DOHH2 (cell line): ENCODE measurements at regions not wholly inside any gene's neighbourhood (a gene's known extent, or its start where the extent isn't known, plus 50 kb on each side); places are given as distances from the start of the nearest gene placed in this dataset.

Experiments used
- H3F3A ChIP-seq: fragments of 200-600 bp; sonication (generic), shearing (Covaris generic); 2 replicates; pipeline ENCODE4 v1.6.0; 2016; ENCODE audit warnings: antibody characterized with exemption, mild to moderate bottlenecking; ENCODE audit not compliant: control insufficient read depth, insufficient read depth
- H3K27ac ChIP-seq: fragments of 200-600 bp; sonication (generic); 2 replicates; pipeline ENCODE4 v1.5.1; 2014; ENCODE audit warnings: low read depth, mild to moderate bottlenecking, low read length, moderate library complexity
- H3K27me3 ChIP-seq: fragments of 200-600 bp; sonication (generic); 2 replicates; pipeline ENCODE4 v1.6.1; 2014; ENCODE audit warnings: mild to moderate bottlenecking, low read length, mixed read lengths; ENCODE audit not compliant: control insufficient read depth
- H3K36me3 ChIP-seq: fragments of 200-600 bp; sonication (generic); 2 replicates; pipeline ENCODE4 v1.6.1; 2014; ENCODE audit warnings: mild to moderate bottlenecking, low read length, moderate library complexity, mixed read lengths; ENCODE audit not compliant: control insufficient read depth
- H3K4me1 ChIP-seq: fragments of 200-600 bp; sonication (generic); 2 replicates; pipeline ENCODE4 v1.6.1; 2014; ENCODE audit warnings: mild to moderate bottlenecking, low read length, mixed read lengths; ENCODE audit not compliant: control insufficient read depth
- H3K4me2 ChIP-seq: fragments of 200-600 bp; sonication (generic); 2 replicates; pipeline ENCODE4 v1.6.0; 2014; ENCODE audit warnings: mild to moderate bottlenecking, low read length, moderate library complexity
- H3K4me3 ChIP-seq: fragments of 200-600 bp; sonication (generic); 2 replicates; pipeline ENCODE4 v1.5.1; 2014; ENCODE audit warnings: mild to moderate bottlenecking, low read length, mixed read lengths
- H3K79me2 ChIP-seq: fragments of 200-600 bp; sonication (generic); 2 replicates; pipeline ENCODE4 v1.6.1; 2014; ENCODE audit warnings: mild to moderate bottlenecking, low read length, mixed read lengths; ENCODE audit not compliant: control insufficient read depth
- H3K9me2 ChIP-seq: fragments of 200-600 bp; sonication (generic); replicated peaks from 2 replicates; pipeline ENCODE4 v1.6.1; 2014; ENCODE audit warnings: mild to moderate bottlenecking, low read length, mixed read lengths; ENCODE audit not compliant: control insufficient read depth
- H3K9me3 ChIP-seq: fragments of 200-600 bp; sonication (generic); 2 replicates; pipeline ENCODE4 v1.6.1; 2014; ENCODE audit warnings: antibody characterized with exemption, low read length, mixed read lengths; ENCODE audit not compliant: control insufficient read depth, insufficient read depth
- H4K20me1 ChIP-seq: fragments of 200-600 bp; sonication (generic); 2 replicates; pipeline ENCODE4 v1.6.0; 2014; ENCODE audit warnings: low read depth, mild to moderate bottlenecking, antibody characterized with exemption, low read length, moderate library complexity; ENCODE audit not compliant: control insufficient read depth, insufficient read depth
- EZH2phosphoT487 ChIP-seq: fragments of 200-600 bp; sonication (generic); IDR thresholded peaks from 2 replicates; pipeline ENCODE4 v1.6.1; 2017; ENCODE audit warnings: borderline replicate concordance, mild to moderate bottlenecking, antibody characterized with exemption, low read length, moderate library complexity, mixed read lengths
- TF ChIP-seq, protein P1 (sequence below): fragments of 200-600 bp; sonication (generic); IDR thresholded peaks from one replicate; pipeline ENCODE4 v1.5.1; 2014; ENCODE audit warnings: antibody characterized with exemption, mild to moderate bottlenecking, low read depth, low read length; ENCODE audit not compliant: poor library complexity, severe bottlenecking

DNA sequence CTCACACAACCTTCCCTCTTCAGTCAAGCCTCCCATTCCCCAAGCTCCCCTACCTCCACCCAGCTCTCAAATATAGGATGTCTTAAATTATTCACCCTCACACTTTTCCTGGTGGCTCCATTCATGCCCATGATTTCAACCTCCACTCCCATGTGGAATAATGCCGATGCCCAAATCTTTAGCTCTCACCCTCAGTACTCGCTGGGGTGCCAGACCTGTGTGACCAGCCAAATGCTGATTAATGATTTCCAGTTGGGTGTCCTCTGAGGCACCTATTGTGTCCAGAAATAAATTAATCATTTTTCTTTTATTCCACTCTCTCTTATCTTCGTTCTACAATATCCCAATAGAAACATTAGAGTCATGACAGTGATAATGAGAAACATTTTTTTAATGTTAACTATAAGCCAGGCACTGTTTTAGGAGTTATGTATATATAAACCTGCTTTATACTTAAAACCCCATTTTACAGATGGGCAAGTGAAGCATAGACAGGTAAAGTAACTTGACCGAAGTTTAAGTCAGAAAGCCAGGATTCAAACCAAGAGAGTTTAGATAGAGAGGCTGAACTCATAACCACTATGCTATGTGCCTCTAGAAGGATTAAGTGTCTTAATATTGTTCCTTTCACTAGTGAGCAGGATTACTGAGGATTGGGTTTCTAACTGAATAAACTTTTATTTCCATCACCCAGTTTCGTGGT, 209.7 kb downstream of the DUSP10 start:
- Histone ChIP-seq H3K79me2 (no peaks in the 10 kb centered on the region), H3K27me3 (no peaks in the 10 kb centered on the region; the same call in none of the 2 replicates), H4K20me1 (no peaks in the 10 kb centered on the region), H3K36me3 (no peaks in the 10 kb centered on the region), H3K4me1 (no peaks in the 10 kb centered on the region), H3K9me2 (no peaks in the 10 kb centered on the region), H3K4me3 (no peak overlapping the region), H3F3A (no peaks in the 10 kb centered on the region), H3K4me2 (no peak overlapping the region), H3K9me3 (no peaks in the 10 kb centered on the region), H3K27ac (no peak overlapping the region)
- no peak for TF ChIP-seq EZH2phosphoT487
- TF ChIP-seq, protein P1, sequence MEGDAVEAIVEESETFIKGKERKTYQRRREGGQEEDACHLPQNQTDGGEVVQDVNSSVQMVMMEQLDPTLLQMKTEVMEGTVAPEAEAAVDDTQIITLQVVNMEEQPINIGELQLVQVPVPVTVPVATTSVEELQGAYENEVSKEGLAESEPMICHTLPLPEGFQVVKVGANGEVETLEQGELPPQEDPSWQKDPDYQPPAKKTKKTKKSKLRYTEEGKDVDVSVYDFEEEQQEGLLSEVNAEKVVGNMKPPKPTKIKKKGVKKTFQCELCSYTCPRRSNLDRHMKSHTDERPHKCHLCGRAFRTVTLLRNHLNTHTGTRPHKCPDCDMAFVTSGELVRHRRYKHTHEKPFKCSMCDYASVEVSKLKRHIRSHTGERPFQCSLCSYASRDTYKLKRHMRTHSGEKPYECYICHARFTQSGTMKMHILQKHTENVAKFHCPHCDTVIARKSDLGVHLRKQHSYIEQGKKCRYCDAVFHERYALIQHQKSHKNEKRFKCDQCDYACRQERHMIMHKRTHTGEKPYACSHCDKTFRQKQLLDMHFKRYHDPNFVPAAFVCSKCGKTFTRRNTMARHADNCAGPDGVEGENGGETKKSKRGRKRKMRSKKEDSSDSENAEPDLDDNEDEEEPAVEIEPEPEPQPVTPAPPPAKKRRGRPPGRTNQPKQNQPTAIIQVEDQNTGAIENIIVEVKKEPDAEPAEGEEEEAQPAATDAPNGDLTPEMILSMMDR, result no peak

DNA sequence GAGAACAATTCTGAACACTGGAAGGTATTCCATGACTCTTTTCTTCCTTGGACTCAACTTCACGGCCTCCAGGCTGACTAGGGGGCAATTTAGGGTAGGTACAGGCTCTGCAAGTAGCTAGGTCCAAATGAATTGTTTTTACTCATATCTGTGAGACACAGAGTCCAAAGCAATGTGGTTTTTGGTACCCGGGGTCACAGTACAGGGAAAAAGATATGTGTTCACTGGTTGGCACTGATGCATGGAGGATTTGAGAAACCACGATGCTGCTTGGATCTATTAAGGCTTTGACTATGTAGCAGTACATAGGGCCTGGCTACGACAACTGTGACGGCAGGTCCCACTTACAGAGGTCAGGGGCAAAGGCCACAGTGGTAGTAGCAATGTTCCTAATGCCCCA, 200.6 kb downstream of the DUSP10 start:
- Histone ChIP-seq H3K4me3 (no peak overlapping the region), H3K27ac (no peak overlapping the region), H3K9me3 (no peaks in the 10 kb centered on the region), H3K4me2 (no peak overlapping the region), H3K9me2 (no peaks in the 10 kb centered on the region), H3K27me3 (no peaks in the 10 kb centered on the region), H3K4me1 (no peaks in the 10 kb centered on the region), H4K20me1 (no peaks in the 10 kb centered on the region), H3K79me2 (no peaks in the 10 kb centered on the region), H3K36me3 (no peaks in the 10 kb centered on the region), H3F3A (no peaks in the 10 kb centered on the region)
- TF ChIP-seq, protein P1, result no peak
- no peak for TF ChIP-seq EZH2phosphoT487

DNA sequence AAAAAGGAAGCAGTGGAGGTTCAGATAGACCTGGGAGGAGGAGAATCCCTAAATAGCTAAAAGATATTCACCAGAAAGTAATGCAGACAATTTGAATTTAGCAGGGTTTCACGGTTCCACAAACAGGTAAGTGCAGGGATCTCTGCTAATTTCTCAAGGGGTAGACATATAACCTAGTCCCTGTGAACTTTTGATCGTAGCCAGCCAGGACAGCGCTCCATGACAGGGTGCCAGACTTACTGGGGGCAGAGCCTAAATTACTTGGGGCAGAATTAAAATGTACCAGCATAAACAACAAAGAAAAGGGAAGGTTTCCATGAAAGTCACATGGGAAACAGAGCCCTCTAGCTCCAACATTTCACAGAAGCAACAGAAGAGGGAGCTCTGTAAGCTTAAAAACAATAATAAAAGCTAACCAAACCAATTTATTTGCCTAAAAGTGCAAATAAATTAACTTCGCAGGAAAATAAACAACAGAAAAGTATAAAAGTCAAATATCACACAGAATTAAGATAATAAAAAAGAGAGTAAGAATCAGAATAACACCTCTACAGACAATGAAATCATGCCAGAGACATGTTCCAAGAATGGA, 198.3 kb downstream of the DUSP10 start:
- no peak overlapping the region for H3K4me3 ChIP-seq
- no peaks in the 10 kb centered on the region for H3K27me3 ChIP-seq
- H3K36me3 ChIP-seq, result no peaks in the 10 kb centered on the region
- no peaks in the 10 kb centered on the region for H3K9me3 ChIP-seq
- no peaks in the 10 kb centered on the region for H4K20me1 ChIP-seq
- no peaks in the 10 kb centered on the region for H3F3A ChIP-seq
- no peaks in the 10 kb centered on the region for H3K79me2 ChIP-seq
- no peaks in the 10 kb centered on the region for H3K9me2 ChIP-seq
- H3K4me2 ChIP-seq, result no peak overlapping the region
- TF ChIP-seq, protein P1, result no peak
- TF ChIP-seq EZH2phosphoT487, result no peak
- H3K27ac ChIP-seq, result no peak overlapping the region
- no peaks in the 10 kb centered on the region for H3K4me1 ChIP-seq
